Gastrocnemius medialis (tissue), 4 donors: ENCODE measurements at regions not wholly inside any gene's neighbourhood (a gene's known extent, or its start where the extent isn't known, plus 50 kb on each side); places are given as distances from the start of the nearest gene placed in this dataset.
"Not testable (repeated sequence)": the region's sequence is repeated elsewhere in the genome, so short reads cannot be mapped to it uniquely, and the experiment has no call there.

Experiments
- ATAC-seq, 2 donors: fragments of 150-250 bp; one replicate each; pipeline ENCODE4 v1.9.1; 2016
- DNase-seq, 2 donors: peaks; one replicate each; pipeline ENCODE4 v3.0.0-alpha.2; 2019
- H3K27ac ChIP-seq, 4 donors: fragments of 200-600 bp; sonication (generic); 1 replicate in 1 of 4; 2 replicates in 3 of 4; pipeline ENCODE4 v1.5.1; 2016 to 2018; ENCODE audit warnings: mild to moderate bottlenecking in 2 of 4, moderate library complexity in 1 of 4
- H3K27me3 ChIP-seq, 3 donors: fragments of 200-600 bp; sonication (generic) in 2 of 3; 1 replicate in 1 of 3; 2 replicates in 2 of 3; pipeline versions ENCODE4 v1.5.1 to v1.6.0; 2016 to 2019; ENCODE audit warnings: mild to moderate bottlenecking in 1 of 3, moderate library complexity in 1 of 3
- H3K36me3 ChIP-seq, 2 donors: fragments of 200-600 bp; sonication (generic) in 1 of 2; one replicate each; pipeline ENCODE4 v1.5.1; 2017 to 2018
- H3K4me1 ChIP-seq, 2 donors: fragments of 200-600 bp; sonication (generic) in 1 of 2; one replicate each; pipeline ENCODE4 v1.5.1; 2016 to 2017; ENCODE audit warnings: mild to moderate bottlenecking in 2 of 2
- H3K4me3 ChIP-seq, 4 donors: fragments of 200-600 bp; sonication (generic) in 3 of 4; 1 replicate in 1 of 4; 2 replicates in 3 of 4; pipeline ENCODE4 v1.5.1; 2016 to 2019; ENCODE audit warnings: mild to moderate bottlenecking in 2 of 4
- H3K9me3 ChIP-seq, 3 donors: fragments of 200-600 bp; sonication (generic) in 2 of 3; 1 replicate in 1 of 3; 2 replicates in 2 of 3; pipeline ENCODE4 v1.5.1; 2016 to 2019
- CTCF ChIP-seq, 5 experiments: fragments of 450-650 bp in 3 of 5; fragments of 200-600 bp in 2 of 5; sonication (generic) in 2 of 5; IDR thresholded peaks in 4 of 5; conservative IDR thresholded peaks in 1 of 5; 1 replicate in 4 of 5; 2 replicates in 1 of 5; pipeline ENCODE4 v1.5.1; 2016 to 2019; ENCODE audit warnings: antibody characterized with exemption in 5 of 5, mild to moderate bottlenecking in 3 of 5, moderate library complexity in 3 of 5
- POLR2A ChIP-seq, 2 donors: fragments of 450-650 bp; IDR thresholded peaks; one replicate each; pipeline ENCODE4 v1.6.1; 2017; ENCODE audit warnings: antibody characterized with exemption in 2 of 2, mild to moderate bottlenecking in 2 of 2, moderate library complexity in 2 of 2
- in situ Hi-C, 4 donors: fragments of 200-750 bp; cut with MboI; loops; one replicate each; pipeline versions ENCODE4 v1.15.0 to v1.8.0; 2017; ENCODE audit warnings: low sequenced_read_pairs in 4 of 4
- intact Hi-C: fragments of 100-400 bp; cut with DNase I; formaldehyde crosslinking; loops from one replicate; pipeline ENCODE4 v1.15.1; 2023; ENCODE audit warnings: low total_unique reads

DNA sequence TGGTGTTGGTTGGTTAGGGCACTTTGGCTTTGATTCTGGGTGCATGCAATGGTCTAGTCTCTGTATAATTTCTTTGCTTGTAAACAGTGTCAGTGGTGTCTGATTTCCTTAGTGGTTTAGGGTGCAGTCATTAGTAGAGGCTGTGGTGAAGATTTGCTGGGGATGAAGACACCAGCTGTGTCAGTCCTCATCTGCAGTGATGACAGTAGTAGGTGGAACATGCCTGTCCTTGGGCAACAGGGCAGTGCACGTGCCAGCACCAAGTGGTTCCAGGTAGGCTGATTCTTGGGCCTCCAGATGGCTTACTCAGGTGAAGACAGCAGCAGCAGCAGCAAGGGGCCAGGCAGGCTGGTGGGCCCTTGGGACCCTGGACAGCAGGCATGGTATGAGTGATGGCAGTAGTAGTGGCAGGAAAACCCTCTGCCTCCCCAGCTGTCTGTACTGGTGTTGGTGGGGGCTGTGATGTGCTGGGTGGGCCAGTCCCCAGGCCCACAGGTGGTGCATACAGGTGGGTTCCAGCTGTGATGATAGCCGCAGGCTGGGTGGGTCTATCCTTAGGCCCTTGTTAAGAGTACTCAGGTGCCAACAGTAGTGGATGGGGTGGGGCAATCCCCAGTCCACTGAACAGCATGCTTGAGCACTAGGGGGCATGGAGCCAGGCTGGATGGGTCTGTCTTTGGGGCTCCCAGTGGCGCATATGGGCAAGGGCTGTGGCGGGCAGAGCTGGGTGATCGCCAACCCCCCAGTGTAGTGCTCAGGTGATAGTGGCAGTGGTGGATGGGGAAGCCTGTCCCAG lies 140.7 kb upstream of the THUMPD2 start:
- intact Hi-C loops (no loop called here), in situ Hi-C loops (loop anchor here (10.0 to 25.0 kb wide), 4 partner anchors 635 to 1868 kb away; no protein-coding TSS in a partner anchor)
- TF ChIP-seq POLR2A (IDR thresholded peaks at IDR 0.05) (no peak), CTCF (IDR thresholded peaks at IDR 0.05 in 4 of 5, conservative IDR thresholded peaks at IDR 0.05 in 1 of 5) (no peak)
- no peak overlapping the region for H3K27ac ChIP-seq
- no peak overlapping the region for H3K4me3 ChIP-seq
- ATAC-seq, result no peak
- H3K4me1 ChIP-seq, result no peaks in the 10 kb centered on the region
- H3K9me3 ChIP-seq, result no peaks in the 10 kb centered on the region
- H3K27me3 ChIP-seq, result no peaks in the 10 kb centered on the region
- H3K36me3 ChIP-seq, result no peaks in the 10 kb centered on the region
- no peak for DNase-seq

GRCh38 chr2:39918886-39919285 lies 139.8 kb upstream of the THUMPD2 start:
- ATAC-seq, result no peak
- in situ Hi-C loops (loop anchor here (10.0 to 25.0 kb wide), 4 partner anchors 636 to 1868 kb away; no protein-coding TSS in a partner anchor), intact Hi-C loops (no loop called here)
- Histone ChIP-seq H3K9me3 (no peaks in the 10 kb centered on the region), H3K36me3 (no peaks in the 10 kb centered on the region), H3K4me1 (no peaks in the 10 kb centered on the region), H3K4me3 (no peak overlapping the region), H3K27ac (no peak overlapping the region), H3K27me3 (no peaks in the 10 kb centered on the region)
- TF ChIP-seq POLR2A (IDR thresholded peaks at IDR 0.05) (no peak), CTCF (IDR thresholded peaks at IDR 0.05 in 4 of 5, conservative IDR thresholded peaks at IDR 0.05 in 1 of 5) (no peak)
- DNase-seq, result no peak

DNA sequence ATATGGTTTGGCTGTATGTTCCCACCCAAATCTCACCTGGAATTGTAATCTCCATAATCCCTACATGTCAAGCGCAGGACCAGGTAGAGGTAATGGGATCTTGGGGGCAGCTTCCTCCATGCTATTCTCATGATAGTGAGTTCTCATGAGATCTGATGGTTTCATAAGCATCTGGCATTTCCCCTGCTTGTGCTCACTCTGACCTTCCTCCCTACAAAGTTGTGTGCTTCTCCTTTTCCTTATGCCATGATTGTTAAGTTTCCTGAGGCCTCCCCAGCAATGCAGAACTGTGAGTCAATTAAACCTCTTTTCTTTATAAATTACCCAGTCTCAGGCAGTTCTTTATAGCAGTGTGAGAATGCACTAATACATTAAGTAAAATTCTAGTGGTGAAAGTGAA lies 138.3 kb upstream of the THUMPD2 start:
- H3K4me1 ChIP-seq, ATAC-seq, intact Hi-C loops: not testable (repeated sequence)

DNA sequence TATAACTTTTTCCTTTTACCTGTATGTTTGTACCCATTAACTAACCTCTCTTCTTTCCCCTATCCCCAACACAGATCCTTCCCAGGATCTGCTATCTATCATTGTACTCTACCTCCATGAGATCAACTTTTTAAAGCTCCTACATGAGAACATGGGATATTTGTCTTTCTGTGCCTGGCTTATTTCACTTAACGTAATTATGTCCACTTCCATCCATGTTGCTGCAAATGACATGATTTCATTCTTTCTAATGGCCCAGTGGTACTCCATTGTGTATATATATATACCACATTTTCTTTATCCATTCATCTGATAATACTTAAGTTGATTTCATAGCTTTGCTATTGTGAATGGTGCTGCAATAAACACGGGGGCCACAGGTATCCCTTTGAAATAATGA lies 135.9 kb upstream of the THUMPD2 start:
- Histone ChIP-seq H3K27me3 (no peaks in the 10 kb centered on the region), H3K4me3 (no peak overlapping the region), H3K36me3 (no peaks in the 10 kb centered on the region), H3K27ac (no peak overlapping the region), H3K9me3 (no peaks in the 10 kb centered on the region), H3K4me1 (no peaks in the 10 kb centered on the region)
- intact Hi-C loops, result no loop called here
- ATAC-seq (no peak), DNase-seq (no peak)
- in situ Hi-C loops, result loop anchor here (10.0 to 25.0 kb wide), 4 partner anchors 640 to 1872 kb away; no protein-coding TSS in a partner anchor
- no peak for TF ChIP-seq CTCF (IDR thresholded peaks at IDR 0.05 in 4 of 5, conservative IDR thresholded peaks at IDR 0.05 in 1 of 5)
- no peak for TF ChIP-seq POLR2A (IDR thresholded peaks at IDR 0.05)

More for the DNA sequence above, 138.3 kb upstream of the THUMPD2 start:
- not testable (repeated sequence) for H3K36me3 ChIP-seq, H3K27me3 ChIP-seq, H3K9me3 ChIP-seq, H3K27ac ChIP-seq, DNase-seq, H3K4me3 ChIP-seq
- in situ Hi-C loops, result loop anchor here (10.0 to 25.0 kb wide), 4 partner anchors 637 to 1870 kb away; no protein-coding TSS in a partner anchor

DNA sequence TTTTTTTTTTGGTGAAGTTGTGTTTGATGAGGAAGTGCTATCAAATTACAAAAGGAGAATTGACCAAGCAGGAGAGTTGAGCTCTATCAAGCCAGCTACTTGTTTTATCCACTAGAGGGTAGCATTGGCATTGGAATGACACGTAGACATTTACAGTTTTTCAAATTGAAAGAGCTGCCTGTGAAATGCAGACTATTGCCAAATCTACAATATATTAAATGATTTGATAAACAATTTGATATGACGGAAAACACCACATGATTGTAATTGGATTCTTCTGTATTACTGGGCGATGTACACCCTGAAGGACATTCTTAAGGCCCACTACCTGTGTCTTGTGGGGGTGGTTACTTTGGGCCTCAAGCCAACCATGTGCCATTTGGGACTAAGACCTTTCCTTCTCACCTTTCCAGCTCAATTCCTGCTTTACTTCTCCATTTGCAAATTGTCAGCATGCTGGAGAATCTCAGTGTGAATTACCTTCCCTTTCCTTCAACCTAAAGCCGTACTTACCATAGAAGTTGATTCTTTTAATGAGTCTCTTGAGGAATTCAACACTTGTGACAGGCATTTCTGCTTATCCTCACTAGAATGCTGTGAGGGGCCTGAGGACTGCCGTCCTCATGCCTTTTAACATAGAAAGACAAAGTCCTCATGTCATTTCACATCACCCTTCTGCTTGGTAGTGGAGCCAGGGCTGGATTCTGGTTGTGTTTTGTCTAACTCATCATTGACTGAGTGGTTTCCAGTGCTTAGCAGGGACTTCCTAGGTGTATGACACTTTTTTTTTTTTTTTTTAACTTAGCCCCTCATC lies 134.8 kb upstream of the THUMPD2 start:
- H3K36me3 ChIP-seq, result no peaks in the 10 kb centered on the region
- DNase-seq, result no peak
- no peaks in the 10 kb centered on the region for H3K4me1 ChIP-seq
- no peaks in the 10 kb centered on the region for H3K27me3 ChIP-seq
- H3K9me3 ChIP-seq, result no peaks in the 10 kb centered on the region
- H3K4me3 ChIP-seq, result no peak overlapping the region
- intact Hi-C loops, result loop anchor here (1.0 to 2.0 kb wide), 2 partner anchors 640 to 1869 kb away; no protein-coding TSS in a partner anchor
- TF ChIP-seq CTCF (IDR thresholded peaks at IDR 0.05 in 4 of 5, conservative IDR thresholded peaks at IDR 0.05 in 1 of 5) (peak; percentile 39 to 77 (median 59)), POLR2A (IDR thresholded peaks at IDR 0.05) (no peak)
- H3K27ac ChIP-seq, result no peak overlapping the region
- in situ Hi-C loops, result loop anchor here (10.0 to 25.0 kb wide), 4 partner anchors 641 to 1873 kb away; no protein-coding TSS in a partner anchor
- peak; percentile 58 to 75 for ATAC-seq
